ENCODE measurements at regions not wholly inside any gene's neighbourhood (a gene's known extent, or its start where the extent isn't known, plus 50 kb on each side); places are given as distances from the start of the nearest gene placed in this dataset.

GRCh38 chr2:33735096-33735495 is 136.0 kb upstream of the FAM98A start:
- TF ChIP-seq EZH2phosphoT487 (conservative IDR thresholded peaks at IDR 0.05; ENCODE audit: low read length) = no peak
- TF ChIP-seq CTCF (IDR thresholded peaks at IDR 0.05; ENCODE audit: insufficient read depth, low read length, poor library complexity, severe bottlenecking) = no peak

Measured in SU-DHL-6 (cell line).